ENCODE measurements at regions not wholly inside any gene's neighbourhood (a gene's known extent, or its start where the extent isn't known, plus 50 kb on each side); places are given as distances from the start of the nearest gene placed in this dataset.

DNA sequence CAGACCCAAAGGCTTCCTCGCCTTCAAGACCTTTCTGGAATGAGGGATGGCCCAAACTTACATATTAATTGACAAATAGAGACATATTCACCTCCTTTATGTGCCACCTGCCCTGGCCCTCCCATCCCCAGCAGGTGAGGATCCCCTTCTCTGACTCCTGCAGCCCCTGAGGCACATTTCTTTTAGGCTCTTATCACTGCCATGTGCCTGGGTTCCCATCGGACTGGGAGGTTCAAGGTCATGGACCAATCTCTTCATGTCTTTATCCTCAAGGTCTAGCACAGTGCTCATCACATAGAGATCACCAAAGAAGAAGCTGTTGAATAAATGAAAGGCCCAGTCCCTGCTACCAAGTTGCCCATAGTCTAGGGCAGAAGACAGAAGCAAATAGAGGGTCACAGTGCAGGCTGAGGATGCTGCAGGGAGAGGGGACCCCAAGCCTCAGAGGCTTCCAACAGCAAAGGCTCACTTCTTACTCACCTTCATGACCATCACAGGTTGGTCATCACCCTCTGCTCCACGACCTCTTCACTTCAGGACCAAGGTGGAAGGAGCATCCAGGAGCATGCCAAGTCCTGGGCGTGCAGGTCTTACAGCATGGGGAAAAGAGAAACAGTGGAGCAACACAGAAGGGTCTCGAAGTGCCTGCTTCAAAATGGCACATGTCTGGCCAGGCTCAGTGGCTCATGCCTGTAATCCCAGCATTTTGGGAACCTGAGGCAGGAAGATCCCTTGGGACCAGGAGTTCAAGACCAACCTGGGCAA is 193.9 kb downstream of the SMAD2 start:
- no peak for ATAC-seq
- Mint-ChIP-seq H3K9me3 (peaks cover 7% of the 10 kb centered on the region), H3K27me3 (peaks cover 27% of the 10 kb centered on the region), H3K4me3 (no peak overlapping the region), H3K36me3 (peaks cover 5% of the 10 kb centered on the region), H3K27ac (no peak overlapping the region), H3K4me1 (no peaks in the 10 kb centered on the region)

DNA sequence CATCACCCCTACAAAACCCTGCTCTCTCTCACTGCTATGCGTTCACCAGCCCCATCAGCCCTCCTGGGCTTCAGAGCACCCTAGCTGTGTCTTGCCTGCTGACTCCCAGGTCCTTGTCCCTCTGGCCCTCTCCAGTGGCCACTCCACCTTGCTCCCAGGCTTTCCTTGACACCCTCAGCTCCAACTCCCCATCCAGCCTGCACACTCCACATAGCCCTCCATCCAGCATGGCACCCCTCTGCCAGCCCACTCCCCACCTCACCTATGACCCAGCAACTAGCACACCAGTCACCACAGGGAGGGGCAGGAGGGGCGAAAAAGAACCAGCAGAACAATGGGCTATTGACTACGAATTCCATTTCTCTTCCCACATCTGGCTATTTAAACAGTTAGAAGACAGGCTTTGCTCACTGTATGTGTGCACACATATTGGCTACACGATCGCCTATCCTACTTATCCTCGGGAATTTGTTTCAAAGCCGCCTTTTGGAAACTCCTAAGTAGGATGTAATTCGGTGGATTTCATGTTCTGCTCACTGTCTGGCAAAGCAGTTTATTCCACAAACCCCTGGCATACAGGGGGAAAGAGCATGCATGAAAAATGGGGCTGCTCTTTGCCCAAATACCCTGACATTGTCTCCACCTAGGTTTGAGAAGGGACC is 195.3 kb downstream of the SMAD2 start:
- peaks cover 27% of the 10 kb centered on the region for H3K27me3 Mint-ChIP-seq

DNA sequence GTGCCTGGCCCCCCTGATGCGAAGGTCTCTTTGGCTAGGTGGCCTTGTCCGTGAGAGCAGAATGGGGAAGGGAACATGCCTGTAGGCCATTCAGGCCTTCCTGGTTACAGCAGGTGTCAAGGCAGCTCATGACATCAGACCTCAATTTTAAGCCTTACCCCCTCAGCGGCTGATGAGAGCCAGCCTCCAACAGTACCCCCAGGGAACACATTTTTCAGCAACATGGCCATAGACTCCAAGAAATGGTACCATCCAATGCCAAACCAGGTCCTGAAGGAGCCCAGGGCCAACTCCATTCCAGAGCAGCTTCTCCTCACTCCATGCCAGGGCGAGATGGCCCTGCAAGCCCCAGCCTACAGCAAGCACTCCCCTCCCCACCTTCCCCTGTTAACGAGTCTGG is 199.2 kb downstream of the SMAD2 start:
- Mint-ChIP-seq H3K27me3 (peaks cover 27% of the 10 kb centered on the region), H3K4me3 (no peak overlapping the region)
- ATAC-seq: no peak

More for the DNA sequence above, 195.3 kb downstream of the SMAD2 start:
- H3K9me3 Mint-ChIP-seq: peaks cover 7% of the 10 kb centered on the region
- H3K4me3 Mint-ChIP-seq: no peak overlapping the region
- no peak overlapping the region for H3K27ac Mint-ChIP-seq
- H3K36me3 Mint-ChIP-seq: peaks cover 5% of the 10 kb centered on the region
- no peak for ATAC-seq
- no peaks in the 10 kb centered on the region for H3K4me1 Mint-ChIP-seq

DNA sequence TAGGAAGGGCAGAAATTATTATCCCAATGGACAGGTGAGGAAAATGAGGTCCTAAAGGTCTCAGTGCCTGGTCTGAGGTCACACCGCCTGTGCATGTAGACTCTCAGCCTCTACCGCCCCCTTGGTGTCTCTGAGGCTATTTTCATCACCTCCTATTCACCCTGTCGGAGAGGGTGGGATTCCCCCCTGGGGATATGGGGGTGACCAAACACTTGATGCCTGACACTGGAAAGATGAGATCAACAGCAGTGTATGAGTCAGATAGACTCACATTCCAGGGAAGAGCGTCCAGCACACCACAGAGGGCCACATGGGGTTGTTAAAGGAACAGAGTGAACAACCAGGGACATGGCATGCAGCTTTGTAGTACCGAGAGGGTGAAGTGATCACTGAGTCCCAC is 199.7 kb downstream of the SMAD2 start:
- ATAC-seq: no peak
- H3K27me3 Mint-ChIP-seq: peaks cover 27% of the 10 kb centered on the region
- no peaks in the 10 kb centered on the region for H3K36me3 Mint-ChIP-seq
- no peaks in the 10 kb centered on the region for H3K4me1 Mint-ChIP-seq
- no peaks in the 10 kb centered on the region for H3K9me3 Mint-ChIP-seq
- no peak overlapping the region for H3K27ac Mint-ChIP-seq
- no peak overlapping the region for H3K4me3 Mint-ChIP-seq

More for the DNA sequence above, 199.2 kb downstream of the SMAD2 start:
- H3K4me1 Mint-ChIP-seq: no peaks in the 10 kb centered on the region
- no peaks in the 10 kb centered on the region for H3K9me3 Mint-ChIP-seq
- no peaks in the 10 kb centered on the region for H3K36me3 Mint-ChIP-seq
- H3K27ac Mint-ChIP-seq: no peak overlapping the region

DNA sequence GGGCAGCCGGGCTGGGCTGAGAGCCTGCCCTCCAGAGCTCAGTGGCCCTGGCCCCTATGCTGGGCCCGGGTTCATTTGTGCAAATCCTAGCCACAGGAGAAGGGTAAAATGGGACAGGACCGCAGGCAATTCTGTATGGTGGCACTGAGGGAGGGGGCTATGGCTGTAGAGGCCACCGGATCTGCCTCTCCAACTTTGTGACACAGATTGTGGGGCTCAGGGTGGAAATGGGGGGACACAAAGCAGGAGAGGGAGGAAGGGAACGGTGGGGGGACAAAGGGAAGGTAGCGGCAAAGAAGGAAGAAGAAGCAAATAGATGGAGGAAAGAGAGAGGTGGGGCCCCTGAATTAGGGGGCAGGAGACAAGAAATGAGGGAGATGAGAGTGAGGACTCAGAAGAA is 201.1 kb downstream of the SMAD2 start:
- peaks cover 15% of the 10 kb centered on the region for H3K27me3 Mint-ChIP-seq
- no peaks in the 10 kb centered on the region for H3K36me3 Mint-ChIP-seq
- H3K27ac Mint-ChIP-seq: no peak overlapping the region
- H3K4me1 Mint-ChIP-seq: no peaks in the 10 kb centered on the region
- H3K9me3 Mint-ChIP-seq: no peaks in the 10 kb centered on the region
- ATAC-seq: no peak
- H3K4me3 Mint-ChIP-seq: no peak overlapping the region

DNA sequence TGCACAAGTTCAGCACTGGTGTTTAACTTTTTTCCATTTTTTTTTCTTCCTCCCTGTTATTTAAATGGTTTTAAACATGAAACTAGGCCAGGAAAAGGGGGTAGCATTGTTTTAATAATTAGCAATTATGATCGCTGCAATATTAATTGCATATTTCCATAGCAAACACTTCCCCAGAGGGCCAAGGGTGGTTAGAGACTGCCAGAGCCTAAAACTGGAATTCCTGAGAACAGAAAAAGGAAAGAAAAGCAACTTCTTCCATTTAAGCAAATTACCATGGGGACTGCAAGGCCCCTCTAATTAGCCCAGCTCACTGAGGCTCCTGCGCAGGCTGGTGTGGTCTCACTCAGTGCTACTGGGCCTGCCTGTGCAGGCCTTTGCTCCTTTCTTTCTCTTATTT is 201.5 kb downstream of the SMAD2 start:
- Mint-ChIP-seq H3K4me1 (no peaks in the 10 kb centered on the region), H3K36me3 (no peaks in the 10 kb centered on the region), H3K9me3 (no peaks in the 10 kb centered on the region), H3K4me3 (no peak overlapping the region), H3K27me3 (peaks cover 10% of the 10 kb centered on the region), H3K27ac (no peak overlapping the region)
- no peak for ATAC-seq

DNA sequence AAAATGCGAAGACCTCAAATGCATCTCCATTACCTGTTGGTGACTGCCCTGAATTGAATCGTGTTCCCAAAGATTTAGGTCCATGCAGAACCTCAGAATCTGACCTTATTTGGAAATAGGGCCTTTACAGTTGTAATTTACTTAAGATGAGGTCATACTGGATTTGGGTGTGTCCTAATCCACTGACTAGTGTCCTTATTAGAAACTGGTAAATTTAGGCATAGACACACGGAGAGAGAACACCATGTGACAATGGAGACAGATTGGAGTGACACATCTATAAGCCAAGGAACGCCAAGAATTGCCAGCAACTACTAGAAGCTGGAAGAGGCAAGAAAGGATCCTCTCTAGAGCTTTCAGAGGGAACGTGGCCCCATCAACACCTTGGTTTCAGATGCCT is 203.1 kb downstream of the SMAD2 start:
- ATAC-seq: no peak
- no peaks in the 10 kb centered on the region for H3K4me1 Mint-ChIP-seq
- no peak overlapping the region for H3K27ac Mint-ChIP-seq
- H3K4me3 Mint-ChIP-seq: no peak overlapping the region
- H3K9me3 Mint-ChIP-seq: no peaks in the 10 kb centered on the region
- H3K36me3 Mint-ChIP-seq: no peaks in the 10 kb centered on the region
- H3K27me3 Mint-ChIP-seq: no peaks in the 10 kb centered on the region

DNA sequence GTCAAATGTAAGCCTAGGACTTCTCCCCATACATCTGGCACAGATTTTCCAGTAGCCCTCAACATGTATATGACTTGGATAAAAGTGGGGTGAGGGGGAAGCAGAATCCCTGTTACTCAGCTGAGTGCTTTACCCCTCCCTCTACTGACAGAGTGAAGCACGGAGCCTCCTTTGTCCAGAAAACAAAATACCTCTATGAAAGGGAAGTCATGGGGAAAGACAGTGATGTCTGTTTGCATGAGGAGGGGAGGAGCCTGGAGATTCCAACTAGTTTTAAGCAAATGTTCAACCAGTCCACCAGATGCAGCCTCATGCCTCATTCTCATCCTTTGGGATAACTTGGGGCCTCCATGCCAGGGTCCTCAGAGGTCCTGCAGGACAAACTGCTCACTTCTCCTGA is 203.9 kb downstream of the SMAD2 start:
- Mint-ChIP-seq H3K4me1 (no peaks in the 10 kb centered on the region), H3K27me3 (no peaks in the 10 kb centered on the region), H3K36me3 (no peaks in the 10 kb centered on the region), H3K4me3 (no peak overlapping the region), H3K9me3 (no peaks in the 10 kb centered on the region), H3K27ac (no peak overlapping the region)
- no peak for ATAC-seq

DNA sequence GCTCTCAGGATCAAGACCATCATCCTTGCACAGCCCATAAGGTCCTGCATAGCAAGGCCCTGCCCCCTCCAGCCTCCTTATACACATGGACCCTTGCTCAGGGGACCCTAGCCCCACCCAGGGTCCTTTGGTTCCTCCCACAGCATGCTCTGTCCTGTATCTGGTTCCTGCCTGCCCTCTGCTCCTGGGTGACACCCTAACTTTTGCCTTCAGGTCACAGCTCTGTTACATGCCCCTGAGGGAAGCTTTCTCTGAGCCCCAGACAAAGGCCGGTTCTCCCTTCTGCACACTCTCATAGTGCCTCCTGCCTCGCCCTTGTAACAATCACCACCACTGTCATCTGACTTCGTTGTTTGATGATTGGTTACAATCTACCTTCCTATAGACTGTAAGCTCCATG is 204.8 kb downstream of the SMAD2 start:
- no peak for ATAC-seq
- no peaks in the 10 kb centered on the region for H3K9me3 Mint-ChIP-seq
- H3K36me3 Mint-ChIP-seq: no peaks in the 10 kb centered on the region
- no peaks in the 10 kb centered on the region for H3K4me1 Mint-ChIP-seq
- no peaks in the 10 kb centered on the region for H3K27me3 Mint-ChIP-seq
- H3K27ac Mint-ChIP-seq: no peak overlapping the region
- no peak overlapping the region for H3K4me3 Mint-ChIP-seq

DNA sequence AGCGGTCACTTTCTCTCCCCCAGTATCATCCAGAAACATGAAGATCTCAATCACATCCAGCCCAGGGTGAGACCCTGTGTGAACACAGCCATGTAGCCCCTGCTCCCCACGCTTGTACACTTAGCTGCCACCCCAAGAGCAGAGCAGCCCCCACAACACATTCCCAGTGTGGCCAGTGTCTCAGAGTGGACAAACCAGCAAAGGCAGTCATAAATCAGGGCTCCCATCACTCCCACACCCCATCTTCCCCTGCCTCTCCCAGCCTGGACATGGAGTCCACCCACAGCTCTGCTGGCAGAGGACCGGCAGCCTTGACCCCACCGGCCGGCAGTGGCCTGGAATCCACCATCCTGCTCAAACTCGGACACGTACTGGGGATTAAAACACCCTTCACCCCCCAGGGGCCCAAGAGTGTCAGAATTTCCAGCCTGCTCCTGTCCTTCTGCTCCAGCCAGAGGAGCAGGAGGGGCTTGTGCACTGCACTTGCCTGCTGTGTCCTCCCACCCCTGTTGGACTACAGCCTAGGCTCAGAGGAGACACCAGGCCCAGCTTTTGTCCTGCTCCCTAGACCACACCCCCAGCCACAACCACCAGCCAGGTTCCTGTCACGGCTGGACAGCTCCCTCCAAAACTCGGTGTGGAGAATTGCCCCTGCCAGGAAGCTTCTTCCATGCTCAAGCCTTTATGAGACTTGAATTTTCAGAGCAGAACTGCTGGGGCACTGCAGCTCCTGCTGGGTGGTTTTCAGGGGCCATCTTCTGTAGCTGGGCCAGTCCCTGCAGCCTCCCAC is 206.1 kb downstream of the SMAD2 start:
- H3K27ac Mint-ChIP-seq: no peak overlapping the region
- no peak for ATAC-seq
- H3K4me3 Mint-ChIP-seq: no peak overlapping the region
- H3K36me3 Mint-ChIP-seq: no peaks in the 10 kb centered on the region
- H3K4me1 Mint-ChIP-seq: no peaks in the 10 kb centered on the region
- no peaks in the 10 kb centered on the region for H3K27me3 Mint-ChIP-seq
- H3K9me3 Mint-ChIP-seq: no peaks in the 10 kb centered on the region

DNA sequence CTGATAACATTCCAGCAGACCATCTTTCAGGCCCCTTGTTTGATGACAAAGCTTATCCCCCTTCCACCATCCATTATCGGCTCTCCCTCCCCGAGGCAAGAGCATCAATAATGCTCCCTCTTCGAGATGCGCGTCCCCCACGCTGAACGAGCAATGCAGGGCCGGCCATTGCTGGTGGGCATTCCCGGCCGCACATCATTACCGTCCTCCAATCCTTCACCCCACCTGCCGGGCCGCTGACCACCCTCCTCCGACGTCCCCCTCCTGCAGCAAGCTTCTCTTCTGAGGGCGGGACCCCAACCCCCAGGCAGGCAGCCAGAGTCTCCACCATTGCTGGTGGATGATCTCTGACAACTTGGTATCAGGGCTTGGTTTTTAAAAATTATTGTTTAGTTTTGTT is 208.6 kb downstream of the SMAD2 start:
- Mint-ChIP-seq H3K4me3 (no peak overlapping the region), H3K36me3 (no peaks in the 10 kb centered on the region), H3K27ac (no peak overlapping the region), H3K9me3 (no peaks in the 10 kb centered on the region), H3K4me1 (no peaks in the 10 kb centered on the region), H3K27me3 (no peaks in the 10 kb centered on the region)
- no peak for ATAC-seq

DNA sequence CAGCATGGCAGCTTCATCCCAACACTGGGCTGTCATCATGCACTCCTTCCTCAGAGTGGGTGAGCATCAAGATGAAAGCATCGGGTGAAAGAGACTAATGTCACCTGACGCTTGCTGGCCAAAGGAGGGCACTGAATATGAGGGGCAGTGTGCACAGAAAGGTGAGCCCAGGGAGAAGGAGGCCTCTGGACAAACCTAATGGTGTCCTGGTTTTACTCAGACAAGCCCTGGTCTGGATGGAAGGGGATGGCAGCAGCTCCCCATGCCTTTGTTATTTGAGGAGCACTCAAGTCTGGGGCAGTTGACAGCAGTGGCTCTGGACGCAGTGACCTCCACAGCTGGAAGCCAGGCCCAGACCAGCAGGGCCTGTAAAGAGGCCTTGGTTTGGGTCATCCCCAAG is 209.7 kb downstream of the SMAD2 start:
- Mint-ChIP-seq H3K4me3 (no peak overlapping the region), H3K27me3 (no peaks in the 10 kb centered on the region), H3K27ac (no peak overlapping the region), H3K36me3 (no peaks in the 10 kb centered on the region), H3K9me3 (no peaks in the 10 kb centered on the region), H3K4me1 (no peaks in the 10 kb centered on the region)
- no peak for ATAC-seq

DNA sequence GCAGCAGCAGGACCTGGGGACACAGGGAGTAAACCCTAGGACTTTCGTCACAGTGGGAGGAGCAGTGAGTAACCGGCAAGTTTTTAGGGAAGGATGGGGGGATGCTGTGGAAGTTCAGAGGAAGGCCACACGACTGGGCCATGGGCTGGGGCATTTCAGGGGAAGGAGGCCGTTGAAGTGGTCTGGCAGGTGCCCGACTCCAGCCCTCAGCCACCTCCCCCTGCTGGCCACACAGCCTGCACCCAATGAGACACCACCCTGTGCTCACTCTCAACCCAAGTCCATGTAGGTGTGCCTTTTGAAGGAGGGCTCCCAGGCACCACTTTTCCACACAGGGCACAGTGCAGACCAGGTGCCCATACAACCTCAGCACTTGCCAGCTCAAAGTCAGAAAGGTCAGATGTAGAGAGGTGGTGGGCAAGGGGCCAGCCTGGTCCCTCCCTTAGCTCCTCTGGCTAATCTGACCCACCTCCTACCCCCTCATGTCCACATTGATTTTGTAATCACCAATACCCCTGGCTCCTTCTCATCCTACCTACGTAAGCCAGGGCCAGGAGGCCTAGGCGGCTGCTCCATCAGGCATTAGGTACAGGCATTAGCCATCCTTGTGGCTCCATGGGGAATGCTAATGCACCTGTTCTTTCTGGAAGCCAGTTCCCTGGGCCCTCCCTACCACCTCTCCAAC is 211.2 kb downstream of the SMAD2 start:
- H3K27ac Mint-ChIP-seq: no peak overlapping the region

DNA sequence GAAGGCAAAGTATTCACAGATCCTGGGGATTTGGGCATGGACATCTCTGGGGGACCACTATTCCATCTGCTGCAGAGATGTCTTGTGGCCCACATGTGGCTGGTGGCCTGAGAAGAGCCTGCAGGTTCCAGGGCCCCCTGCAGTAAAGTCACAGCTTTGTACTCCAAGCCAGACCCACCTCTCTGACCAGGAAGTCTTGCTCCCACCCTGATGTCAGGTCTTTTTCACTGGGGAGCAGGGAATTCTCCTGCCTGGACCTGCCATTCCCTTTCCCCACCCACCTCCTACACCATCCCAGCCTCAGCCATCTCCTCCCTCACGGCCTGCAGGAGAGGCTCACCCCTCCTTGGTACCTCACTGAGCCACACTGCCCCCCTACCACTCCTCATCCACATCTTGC is 211.8 kb downstream of the SMAD2 start:
- Mint-ChIP-seq H3K4me3 (no peak overlapping the region), H3K9me3 (no peaks in the 10 kb centered on the region), H3K27me3 (no peaks in the 10 kb centered on the region), H3K4me1 (no peaks in the 10 kb centered on the region), H3K36me3 (no peaks in the 10 kb centered on the region), H3K27ac (no peak overlapping the region)
- ATAC-seq: no peak

More for the DNA sequence above, 211.2 kb downstream of the SMAD2 start:
- Mint-ChIP-seq H3K27me3 (no peaks in the 10 kb centered on the region), H3K4me1 (no peaks in the 10 kb centered on the region), H3K4me3 (no peak overlapping the region), H3K9me3 (no peaks in the 10 kb centered on the region), H3K36me3 (no peaks in the 10 kb centered on the region)
- no peak for ATAC-seq

DNA sequence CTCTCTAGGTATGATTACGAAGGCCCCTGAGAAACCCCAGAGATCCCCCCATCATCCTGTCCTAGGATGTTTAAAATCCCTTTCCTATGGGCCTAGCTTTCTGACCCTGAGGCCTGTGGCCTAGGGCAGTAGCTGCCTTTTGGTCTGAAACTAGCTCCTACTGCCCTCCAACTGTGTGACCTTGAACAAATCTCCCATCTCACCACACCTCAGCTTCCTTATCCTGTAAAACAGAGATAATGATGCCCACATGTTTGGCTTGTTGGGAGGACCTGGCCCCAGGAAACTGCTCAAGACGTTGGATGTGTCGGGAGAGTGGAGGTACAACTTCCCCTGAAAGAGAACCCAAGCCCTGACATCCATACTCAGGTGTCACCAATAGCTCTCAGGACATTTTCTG is 213.2 kb downstream of the SMAD2 start:
- Mint-ChIP-seq H3K4me1 (no peaks in the 10 kb centered on the region), H3K27me3 (no peaks in the 10 kb centered on the region), H3K36me3 (no peaks in the 10 kb centered on the region), H3K9me3 (no peaks in the 10 kb centered on the region), H3K27ac (no peak overlapping the region), H3K4me3 (no peak overlapping the region)
- no peak for ATAC-seq

All from stimulated activated memory B cell treated with anti-CD40 and anti-IgM and Interleukin-4, amounts not matched to agents 10 μg/mL and 1 μg/mL and 100 μg/mL, for 72 hours (primary cell).